ENCODE measurements at regions not wholly inside any gene's neighbourhood (a gene's known extent, or its start where the extent isn't known, plus 50 kb on each side); places are given as distances from the start of the nearest gene placed in this dataset.

GRCh38 chr5:145543968-145544367, 291.2 kb downstream of the PRELID2 start:
- Histone ChIP-seq H3K36me3 (ENCODE audit: insufficient read depth, low read length) (no peaks in the 10 kb centered on the region; the same call in 1 of the 2 replicates), H3F3A (ENCODE audit: low read depth) (no peaks in the 10 kb centered on the region), H3K9me3 (ENCODE audit: insufficient read depth, low read depth, low read length) (no peaks in the 10 kb centered on the region), H3K4me1 (ENCODE audit: insufficient read depth, low read length, poor library complexity, severe bottlenecking) (no peaks in the 10 kb centered on the region), H2AFZ (ENCODE audit: low read length) (no peak overlapping the region), H3K79me2 (ENCODE audit: insufficient read depth, low read length) (no peaks in the 10 kb centered on the region), H3K27me3 (ENCODE audit: insufficient read depth, low read length, poor library complexity, severe bottlenecking) (no peaks in the 10 kb centered on the region), H3K4me2 (ENCODE audit: low read depth, low read length, poor library complexity, severe bottlenecking) (no peak overlapping the region), H4K20me1 (ENCODE audit: insufficient read depth, low read length, poor library complexity, severe bottlenecking) (no peaks in the 10 kb centered on the region), H3K4me3 (ENCODE audit: low read length, poor library complexity, severe bottlenecking) (no peak overlapping the region), H3K9ac (ENCODE audit: low read depth, low read length, poor library complexity, severe bottlenecking) (no peak overlapping the region), H3K9me2 (replicated peaks; ENCODE audit: low read depth, low read length) (no peaks in the 10 kb centered on the region)
- TF ChIP-seq CTCF (conservative IDR thresholded peaks at IDR 0.05; ENCODE audit: low read length): no peak
- no peak for TF ChIP-seq EZH2phosphoT487 (IDR thresholded peaks at IDR 0.05; ENCODE audit: borderline replicate concordance)

DNA sequence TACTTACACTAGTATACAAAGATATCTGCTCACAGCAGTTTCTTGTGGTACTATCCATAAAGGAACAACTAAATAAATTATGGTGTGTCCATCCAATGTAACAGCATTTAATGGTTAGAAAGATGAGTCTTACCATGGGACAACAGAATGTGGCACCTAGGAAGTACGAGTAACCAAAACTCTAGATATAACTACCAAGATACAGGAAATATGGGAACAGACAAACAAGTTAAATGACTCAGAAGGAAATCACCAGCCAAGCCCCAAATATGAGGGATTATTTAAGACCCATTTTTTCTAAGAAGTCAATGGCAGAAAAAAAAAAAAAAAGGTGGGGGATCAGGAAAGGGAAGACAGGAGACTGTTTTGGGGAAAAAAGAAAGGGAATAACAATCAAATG, 294.8 kb downstream of the PRELID2 start:
- no peaks in the 10 kb centered on the region for H3K9me3 ChIP-seq (ENCODE audit: insufficient read depth, low read depth, low read length)
- H3K4me3 ChIP-seq (ENCODE audit: low read length, poor library complexity, severe bottlenecking): no peak overlapping the region
- no peaks in the 10 kb centered on the region for H3K79me2 ChIP-seq (ENCODE audit: insufficient read depth, low read length)
- no peaks in the 10 kb centered on the region for H3K9me2 ChIP-seq (replicated peaks; ENCODE audit: low read depth, low read length)
- TF ChIP-seq CTCF (conservative IDR thresholded peaks at IDR 0.05; ENCODE audit: low read length) (no peak), EZH2phosphoT487 (IDR thresholded peaks at IDR 0.05; ENCODE audit: borderline replicate concordance) (no peak)
- H2AFZ ChIP-seq (ENCODE audit: low read length): no peak overlapping the region
- H3K36me3 ChIP-seq (ENCODE audit: insufficient read depth, low read length): no peaks in the 10 kb centered on the region; the same call in 1 of the 2 replicates
- no peak overlapping the region for H3K9ac ChIP-seq (ENCODE audit: low read depth, low read length, poor library complexity, severe bottlenecking)
- H3K4me1 ChIP-seq (ENCODE audit: insufficient read depth, low read length, poor library complexity, severe bottlenecking): no peaks in the 10 kb centered on the region
- no peaks in the 10 kb centered on the region for H3F3A ChIP-seq (ENCODE audit: low read depth)
- H3K27me3 ChIP-seq (ENCODE audit: insufficient read depth, low read length, poor library complexity, severe bottlenecking): no peaks in the 10 kb centered on the region
- no peaks in the 10 kb centered on the region for H4K20me1 ChIP-seq (ENCODE audit: insufficient read depth, low read length, poor library complexity, severe bottlenecking)
- no peak overlapping the region for H3K4me2 ChIP-seq (ENCODE audit: low read depth, low read length, poor library complexity, severe bottlenecking)

DNA sequence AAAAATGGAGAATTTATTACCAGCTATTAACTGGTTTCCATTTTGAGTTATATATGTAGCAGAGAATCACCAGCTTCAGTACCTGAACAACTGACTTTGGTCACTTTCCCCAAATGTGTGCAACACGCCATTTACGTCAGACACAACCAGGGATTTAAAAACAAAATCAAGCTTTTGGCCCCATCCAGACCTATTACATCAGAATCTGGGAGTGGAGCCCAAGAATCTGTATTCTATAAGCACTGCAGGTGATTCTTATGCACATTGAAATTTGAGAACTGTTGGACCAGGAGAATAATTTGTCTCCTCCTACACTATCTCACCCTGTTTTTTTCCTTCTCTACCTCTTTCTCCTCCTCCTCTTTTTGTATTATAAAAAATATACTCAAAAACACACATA, 295.9 kb downstream of the PRELID2 start:
- Histone ChIP-seq H3K4me1 (ENCODE audit: insufficient read depth, low read length, poor library complexity, severe bottlenecking) (no peaks in the 10 kb centered on the region), H3K27me3 (ENCODE audit: insufficient read depth, low read length, poor library complexity, severe bottlenecking) (no peaks in the 10 kb centered on the region), H3K9me2 (replicated peaks; ENCODE audit: low read depth, low read length) (no peaks in the 10 kb centered on the region), H3K79me2 (ENCODE audit: insufficient read depth, low read length) (no peaks in the 10 kb centered on the region), H3K9me3 (ENCODE audit: insufficient read depth, low read depth, low read length) (no peaks in the 10 kb centered on the region), H4K20me1 (ENCODE audit: insufficient read depth, low read length, poor library complexity, severe bottlenecking) (no peaks in the 10 kb centered on the region), H3K4me2 (ENCODE audit: low read depth, low read length, poor library complexity, severe bottlenecking) (no peak overlapping the region), H2AFZ (ENCODE audit: low read length) (no peak overlapping the region), H3K36me3 (ENCODE audit: insufficient read depth, low read length) (no peaks in the 10 kb centered on the region; the same call in 1 of the 2 replicates), H3K9ac (ENCODE audit: low read depth, low read length, poor library complexity, severe bottlenecking) (no peak overlapping the region), H3K4me3 (ENCODE audit: low read length, poor library complexity, severe bottlenecking) (no peak overlapping the region), H3F3A (ENCODE audit: low read depth) (no peaks in the 10 kb centered on the region)
- no peak for TF ChIP-seq EZH2phosphoT487 (IDR thresholded peaks at IDR 0.05; ENCODE audit: borderline replicate concordance)

- Histone ChIP-seq H3F3A (ENCODE audit: low read depth) (no peaks in the 10 kb centered on the region), H3K27me3 (ENCODE audit: insufficient read depth, low read length, poor library complexity, severe bottlenecking) (no peaks in the 10 kb centered on the region), H3K79me2 (ENCODE audit: insufficient read depth, low read length) (no peaks in the 10 kb centered on the region), H3K9ac (ENCODE audit: low read depth, low read length, poor library complexity, severe bottlenecking) (no peak overlapping the region), H3K9me2 (replicated peaks; ENCODE audit: low read depth, low read length) (no peaks in the 10 kb centered on the region), H3K4me1 (ENCODE audit: insufficient read depth, low read length, poor library complexity, severe bottlenecking) (no peaks in the 10 kb centered on the region), H4K20me1 (ENCODE audit: insufficient read depth, low read length, poor library complexity, severe bottlenecking) (no peaks in the 10 kb centered on the region), H3K4me2 (ENCODE audit: low read depth, low read length, poor library complexity, severe bottlenecking) (no peak overlapping the region), H2AFZ (ENCODE audit: low read length) (no peak overlapping the region), H3K4me3 (ENCODE audit: low read length, poor library complexity, severe bottlenecking) (no peak overlapping the region), H3K36me3 (ENCODE audit: insufficient read depth, low read length) (no peaks in the 10 kb centered on the region), H3K9me3 (ENCODE audit: insufficient read depth, low read depth, low read length) (no peaks in the 10 kb centered on the region)
- TF ChIP-seq EZH2phosphoT487 (IDR thresholded peaks at IDR 0.05; ENCODE audit: borderline replicate concordance) (no peak), CTCF (conservative IDR thresholded peaks at IDR 0.05; ENCODE audit: low read length) (no peak)
These were observed 299.0 kb downstream of the PRELID2 start for GRCh38 chr5:145536133-145536532.
